ENCODE measurements at regions not wholly inside any gene's neighbourhood (a gene's known extent, or its start where the extent isn't known, plus 50 kb on each side); places are given as distances from the start of the nearest gene placed in this dataset.

DNA sequence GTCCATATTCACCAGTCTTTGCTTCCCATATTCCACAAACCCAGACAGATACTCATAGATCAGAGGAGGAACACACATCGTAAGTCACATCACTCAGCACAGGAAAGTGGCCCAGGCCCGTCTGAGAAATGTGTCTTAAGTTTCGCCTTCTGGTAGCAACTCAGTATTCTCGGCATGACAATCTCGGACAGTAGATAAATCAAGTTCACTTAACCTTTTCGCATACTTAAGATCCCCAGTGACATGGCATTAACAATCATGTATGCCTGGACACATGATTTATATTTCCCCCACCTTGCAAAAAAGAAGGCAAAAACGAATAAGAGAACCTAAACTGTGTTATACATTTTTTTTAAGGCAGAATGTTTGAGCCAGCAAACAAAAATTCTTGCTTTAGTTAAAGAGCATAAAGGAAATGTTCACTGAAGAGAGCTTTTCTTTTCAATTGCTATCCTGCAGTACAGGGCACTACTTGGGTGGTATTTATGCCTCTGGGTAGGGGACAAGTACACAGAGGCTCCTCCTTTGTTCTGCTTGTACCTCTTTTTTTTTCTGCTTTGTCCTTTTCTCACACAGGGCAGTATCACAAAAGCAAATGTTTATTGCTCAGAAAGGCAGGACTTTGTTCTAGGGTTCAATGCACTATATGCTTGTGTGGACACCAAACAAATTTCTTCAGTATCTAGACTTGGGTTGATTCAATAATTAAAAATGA, 360.6 kb downstream of the TDRD3 start:
- no peak for FAIRE-seq

DNA sequence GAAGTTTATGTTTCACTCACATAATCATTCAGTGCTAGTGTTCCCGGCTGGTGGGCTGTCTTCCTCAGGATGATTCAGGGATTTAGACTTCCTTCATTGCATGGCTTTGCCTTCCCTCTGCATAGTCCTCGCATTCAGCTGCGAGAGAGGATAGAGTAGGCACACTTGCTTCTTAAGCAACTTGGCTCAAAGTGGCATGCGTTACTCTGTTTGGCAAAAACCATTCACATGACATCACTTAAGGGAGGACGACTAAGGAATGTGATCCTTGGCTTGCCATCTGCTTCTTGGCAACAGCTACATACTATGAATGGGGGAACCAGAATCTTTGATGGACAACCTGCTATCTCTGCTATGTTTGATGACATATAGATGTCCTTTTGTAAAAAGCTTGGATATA, 359.3 kb downstream of the TDRD3 start:
- FAIRE-seq: no peak

DNA sequence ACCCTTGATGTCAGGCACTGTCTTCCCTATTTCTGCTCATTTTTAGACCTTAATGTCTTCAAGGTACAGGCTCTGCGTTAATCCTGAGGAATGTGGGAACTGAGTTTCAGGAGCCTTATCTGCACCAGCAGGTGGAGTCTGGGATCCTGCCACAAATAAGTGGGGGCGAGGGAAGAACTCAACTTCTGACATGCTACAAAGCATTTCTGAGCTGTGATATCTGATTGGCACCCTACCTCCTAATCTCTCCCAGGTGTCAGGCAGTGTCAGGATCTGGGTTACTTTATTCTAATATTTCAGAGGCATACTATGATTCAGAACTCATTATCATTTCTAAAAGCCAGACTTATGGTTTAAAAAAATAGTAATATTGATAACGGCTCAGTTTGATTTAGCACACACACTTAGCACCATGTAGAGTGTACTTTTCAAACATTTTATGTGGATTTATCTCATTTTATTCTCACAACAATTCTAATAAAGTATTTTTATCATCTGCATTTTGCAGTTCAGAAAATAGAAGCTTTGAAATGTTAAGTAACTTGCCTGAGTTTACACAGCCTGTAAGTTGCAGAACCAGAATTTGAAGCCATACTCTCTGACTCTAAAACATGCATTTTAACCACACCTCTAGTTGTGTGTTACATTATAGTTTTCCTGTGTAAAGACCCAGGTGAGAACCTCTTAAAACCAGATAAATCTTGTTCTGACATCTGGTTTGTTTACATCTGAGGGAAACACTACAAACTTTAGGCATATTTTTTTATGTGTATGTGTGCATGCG, 358.6 kb downstream of the TDRD3 start:
- no peak for FAIRE-seq

DNA sequence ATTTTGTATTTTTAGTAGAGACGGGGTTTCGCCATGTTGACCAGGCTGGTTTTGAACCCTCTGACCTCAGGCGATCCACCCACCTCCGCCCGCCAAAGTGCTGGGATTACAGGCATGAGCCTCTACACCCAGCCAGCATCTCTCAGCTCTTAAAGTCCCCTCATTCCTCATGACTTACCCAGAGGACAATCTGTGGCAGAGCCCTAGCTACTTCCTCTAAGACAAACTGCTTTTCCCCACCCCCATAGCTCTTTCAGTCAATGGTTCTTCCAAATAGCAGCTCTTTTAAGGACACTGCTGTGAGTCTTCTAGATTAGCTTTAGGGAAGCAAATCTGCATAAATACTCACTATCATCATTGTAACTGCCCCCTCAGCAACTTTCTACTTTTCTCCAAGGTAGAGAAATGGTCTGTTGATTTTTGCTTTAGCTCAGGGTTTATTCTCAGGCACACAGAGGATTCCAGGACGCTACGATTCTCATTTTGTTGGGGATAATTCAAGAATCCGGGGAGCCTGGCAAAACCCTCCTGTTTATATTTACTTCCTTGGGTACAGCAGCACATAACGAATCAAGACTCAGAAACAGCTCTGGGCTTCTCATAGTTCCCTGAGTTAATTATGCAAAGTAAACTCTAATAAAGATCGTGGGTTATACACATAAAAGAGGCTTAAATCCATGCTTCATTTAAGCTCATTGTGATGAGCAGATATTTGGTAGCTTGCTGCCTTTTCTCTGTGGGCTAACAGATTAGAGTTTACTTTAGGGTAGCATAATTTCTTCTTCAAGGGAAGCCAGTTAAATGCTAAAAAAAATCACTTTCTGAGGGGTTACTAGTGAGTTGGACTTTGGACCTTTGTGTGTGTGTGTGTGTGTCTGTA, 357.4 kb downstream of the TDRD3 start:
- no peak for FAIRE-seq

DNA sequence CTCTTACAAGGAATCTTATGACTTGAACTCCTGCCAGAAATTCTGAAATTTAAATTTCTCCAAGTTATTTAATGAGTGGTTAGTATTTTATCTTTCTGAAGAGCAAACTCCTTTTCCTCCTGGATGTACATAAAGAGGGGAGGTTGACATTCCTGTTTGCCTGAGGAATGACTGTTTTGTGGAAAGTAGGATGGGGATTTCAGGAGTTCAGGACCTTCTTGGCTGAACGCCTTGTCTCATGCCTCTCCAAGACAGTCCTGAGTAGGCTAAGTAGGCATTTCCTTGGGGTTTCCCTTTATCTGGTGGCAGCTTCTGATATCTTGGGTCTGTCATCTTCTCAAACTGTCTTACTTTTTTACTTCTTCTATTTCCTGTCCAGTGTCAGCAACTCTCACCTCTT, 356.6 kb downstream of the TDRD3 start:
- FAIRE-seq: no peak

DNA sequence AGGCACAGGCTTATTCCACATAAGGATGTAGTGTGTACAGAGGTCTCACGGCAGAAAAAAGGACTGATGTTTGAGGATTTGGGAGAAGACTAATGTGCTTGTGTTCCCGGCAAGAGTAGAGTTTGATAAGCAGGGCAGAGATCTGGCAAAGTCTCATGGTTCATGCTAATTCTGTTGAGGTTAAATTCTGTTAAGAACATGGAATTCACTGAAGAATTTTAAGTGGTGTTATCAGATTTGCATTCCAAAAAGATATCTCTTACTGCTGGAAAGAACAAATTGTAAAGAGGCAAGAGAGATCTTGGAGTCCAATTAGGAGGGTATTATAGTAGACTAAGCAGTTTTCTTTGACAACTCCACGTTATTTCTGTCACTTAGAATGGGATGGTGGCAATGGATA, 348.3 kb downstream of the TDRD3 start:
- FAIRE-seq: no peak

DNA sequence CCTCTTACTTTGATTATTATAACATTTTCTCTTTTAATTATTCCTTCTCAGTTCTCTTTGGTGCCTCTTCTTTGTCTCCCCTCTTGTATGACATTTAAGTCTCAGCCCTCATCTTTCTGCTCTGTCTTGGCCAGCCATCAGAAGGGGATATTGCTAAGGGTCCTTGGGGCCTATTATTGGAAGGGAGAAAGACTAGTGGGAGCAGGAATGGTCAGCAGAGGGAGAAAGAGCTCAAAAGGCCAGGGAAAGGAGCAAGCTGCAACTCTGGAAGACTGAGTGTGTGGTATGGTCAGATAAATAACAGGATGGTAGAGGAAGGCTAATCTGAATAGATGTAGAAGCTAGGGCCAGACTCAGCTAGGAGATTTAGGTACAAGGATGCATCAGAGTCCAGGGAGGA, 336.9 kb downstream of the TDRD3 start:
- FAIRE-seq: no peak

DNA sequence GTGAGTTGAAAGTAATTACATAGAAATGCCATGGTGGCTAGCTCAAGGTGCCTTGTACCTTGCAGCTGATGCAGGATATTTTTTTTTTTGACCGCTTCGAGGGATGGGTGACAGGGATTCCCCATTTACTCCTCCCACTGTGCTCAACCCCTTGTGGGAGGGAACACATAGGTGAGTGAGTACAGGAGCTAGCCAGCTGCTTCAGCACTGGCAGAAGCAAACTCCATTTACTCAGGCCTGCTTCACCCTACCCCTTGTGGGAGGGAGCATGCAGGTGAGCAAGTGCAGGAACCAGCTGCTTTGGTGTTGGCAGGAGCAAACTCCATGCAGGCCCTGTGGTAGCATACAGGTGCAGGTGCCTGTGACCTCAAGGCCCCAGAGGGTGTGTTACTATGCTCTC, 330.1 kb downstream of the TDRD3 start:
- no peak for FAIRE-seq

DNA sequence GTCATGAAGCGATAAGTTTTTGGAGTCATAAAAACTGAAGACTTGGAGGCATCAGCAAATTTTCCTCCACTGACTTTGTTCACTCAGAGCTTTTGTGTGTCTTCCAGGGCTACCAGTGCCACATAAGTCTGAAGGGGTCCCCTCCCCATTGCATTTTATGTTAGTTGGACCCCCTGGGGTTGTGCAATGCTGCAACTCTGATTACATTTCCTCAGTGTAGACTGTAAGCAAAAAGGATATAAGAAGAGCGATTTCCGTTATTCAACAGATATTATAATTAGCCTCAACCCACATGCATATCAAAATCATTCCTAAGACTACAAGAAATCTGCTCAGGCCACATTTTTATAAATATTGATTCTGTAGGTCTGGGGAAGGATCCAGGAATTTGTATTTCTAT, 324.0 kb downstream of the TDRD3 start:
- no peak for FAIRE-seq

DNA sequence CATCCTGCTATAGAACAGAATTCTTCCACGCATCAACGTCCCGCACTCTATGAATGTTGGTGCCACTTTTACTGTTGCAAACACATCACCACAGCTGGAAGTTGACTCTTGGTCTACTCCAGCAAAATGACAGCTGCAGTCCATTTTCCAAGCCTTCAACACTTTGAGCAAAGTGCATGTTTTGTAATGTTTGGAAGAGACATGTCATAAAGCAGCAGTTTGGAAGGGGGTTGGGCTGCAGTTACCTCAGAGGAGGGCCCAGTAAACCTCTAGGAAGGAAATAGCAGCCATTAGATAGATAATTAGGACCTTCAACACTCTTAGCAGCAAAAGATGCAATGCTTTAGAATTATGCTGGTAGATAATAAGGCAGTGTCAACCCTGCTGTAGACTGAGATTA, 323.6 kb downstream of the TDRD3 start:
- no peak for FAIRE-seq

DNA sequence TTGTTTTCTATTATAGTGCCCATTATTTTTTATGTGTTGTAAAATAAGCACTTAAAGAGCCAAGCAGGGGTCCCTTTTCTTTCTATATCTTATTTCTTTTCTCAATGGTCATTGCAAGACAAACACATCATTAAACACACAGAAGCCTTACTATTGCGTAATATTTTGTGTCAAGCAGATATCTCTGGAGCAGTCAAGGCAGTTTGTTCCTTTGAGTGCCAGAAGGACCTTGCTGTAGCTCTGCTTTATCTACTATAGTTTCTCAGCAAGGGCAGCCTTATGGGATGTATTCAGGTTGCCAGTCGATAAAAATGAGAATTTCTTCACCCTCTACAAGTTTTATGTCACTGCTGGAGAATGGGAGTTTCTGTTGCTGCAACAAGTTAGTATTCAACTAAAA, 319.3 kb downstream of the TDRD3 start:
- no peak for FAIRE-seq

DNA sequence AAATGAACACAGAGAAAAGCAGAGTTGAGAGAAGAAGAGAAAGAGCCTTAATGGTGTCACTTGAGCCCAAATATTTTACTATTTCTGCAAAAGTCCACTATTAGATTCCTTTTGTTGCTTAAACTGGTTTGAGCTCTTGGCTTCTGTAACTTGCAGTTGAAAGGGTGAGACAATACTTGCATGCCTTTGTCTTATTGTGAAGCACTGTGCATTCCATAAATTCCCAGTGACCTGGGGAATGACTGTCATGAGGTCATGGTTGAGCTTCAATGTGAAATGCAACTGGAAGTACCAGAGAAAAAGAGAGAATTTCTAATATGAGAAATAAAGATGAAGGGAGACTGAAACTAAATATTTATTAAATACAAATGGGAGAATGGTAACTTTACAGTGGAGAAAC, 310.9 kb downstream of the TDRD3 start:
- no peak for FAIRE-seq

DNA sequence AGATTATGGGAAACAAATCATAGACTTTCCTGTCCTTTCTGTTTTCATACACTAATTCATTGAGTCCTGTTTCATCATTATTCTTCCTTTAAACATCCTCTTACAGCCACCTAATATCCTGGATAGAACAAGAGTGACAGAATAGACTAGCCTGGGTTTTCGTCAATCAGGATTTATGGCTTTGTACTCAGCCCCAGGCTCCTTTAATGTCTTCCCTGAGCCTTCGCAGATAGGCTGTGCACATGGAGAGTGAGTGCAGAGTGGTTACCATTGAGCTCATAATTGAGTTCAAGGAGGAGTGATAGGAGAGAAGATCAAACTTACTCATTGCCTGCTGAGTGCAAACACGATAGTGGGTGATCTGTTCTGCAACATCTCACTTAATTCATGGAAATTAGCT, 304.9 kb downstream of the TDRD3 start:
- no peak for FAIRE-seq

DNA sequence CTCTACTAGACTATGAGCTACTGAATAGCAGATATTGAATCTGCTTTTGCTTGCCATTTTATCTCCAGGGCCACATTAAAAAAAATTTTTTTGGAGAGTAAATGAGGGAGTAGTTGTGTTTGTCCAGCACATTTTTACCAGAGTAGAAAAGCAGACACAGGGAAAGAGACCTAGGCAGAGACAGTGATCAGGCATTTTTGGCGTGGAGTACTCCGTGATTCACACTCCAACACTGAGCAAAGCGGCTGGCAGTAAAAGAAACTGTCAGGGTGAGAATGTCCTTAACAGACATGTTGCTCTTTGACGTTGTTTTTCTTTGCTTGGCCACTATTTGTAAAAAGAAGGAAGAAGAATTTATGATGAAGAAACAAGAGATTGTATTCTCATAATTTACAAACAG, 304.0 kb downstream of the TDRD3 start:
- FAIRE-seq: no peak

DNA sequence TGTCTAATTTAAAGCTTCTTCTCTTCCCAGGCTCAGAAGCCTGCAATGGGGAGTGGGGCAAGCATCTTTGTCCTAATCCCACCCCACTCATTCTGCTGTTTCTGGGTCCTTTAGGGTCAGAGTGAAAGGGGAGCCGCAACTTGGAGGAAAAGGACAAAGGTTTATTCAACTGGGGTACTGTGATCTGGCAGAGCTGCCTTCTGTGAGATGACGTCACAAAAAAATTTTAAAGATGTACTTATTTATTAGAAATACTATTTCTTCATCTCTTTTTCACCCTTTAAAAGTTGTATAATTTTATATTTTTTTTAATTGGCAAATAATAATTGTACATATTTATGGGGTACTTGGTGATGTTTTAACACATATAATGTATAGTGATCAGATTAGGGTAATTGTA, 302.6 kb downstream of the TDRD3 start:
- FAIRE-seq: no peak

DNA sequence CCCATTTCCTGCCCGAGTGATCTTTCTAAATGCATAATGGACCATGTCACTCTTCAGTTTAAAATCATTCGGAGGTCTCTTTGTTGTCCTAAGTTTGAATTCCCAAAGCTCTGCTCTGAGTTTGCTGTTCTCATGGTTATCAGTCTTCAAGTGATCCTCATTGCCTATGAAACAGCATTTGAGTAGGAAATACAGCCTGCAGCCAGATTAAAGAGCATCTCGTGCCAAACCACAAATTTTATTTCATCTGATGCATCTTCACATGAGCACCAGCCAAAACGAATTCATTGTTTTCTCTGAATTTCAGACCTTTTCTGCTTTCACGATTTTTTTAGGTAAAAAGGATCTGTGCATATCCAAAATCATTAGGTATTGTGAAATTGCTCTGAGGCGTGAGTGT, 299.6 kb downstream of the TDRD3 start:
- no peak for FAIRE-seq

DNA sequence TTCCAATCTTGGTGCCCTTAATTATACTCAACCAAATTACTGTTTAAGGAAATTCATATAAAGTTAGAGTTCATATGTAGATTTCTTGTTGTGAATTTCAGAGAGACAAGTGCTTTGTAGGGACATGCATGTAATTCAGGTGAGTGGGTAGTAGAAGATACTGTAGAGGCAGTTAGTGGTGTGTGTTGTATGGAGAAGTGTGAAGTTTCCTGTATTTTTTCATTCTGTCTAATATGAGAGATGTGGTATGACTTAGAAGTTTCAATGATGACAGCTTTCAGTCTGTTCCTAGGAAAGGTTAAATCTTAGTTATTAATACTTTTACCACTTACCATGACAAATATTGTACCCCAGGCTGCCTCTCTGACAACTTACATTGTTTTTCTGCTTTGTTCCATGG, 294.2 kb downstream of the TDRD3 start:
- no peak for FAIRE-seq

DNA sequence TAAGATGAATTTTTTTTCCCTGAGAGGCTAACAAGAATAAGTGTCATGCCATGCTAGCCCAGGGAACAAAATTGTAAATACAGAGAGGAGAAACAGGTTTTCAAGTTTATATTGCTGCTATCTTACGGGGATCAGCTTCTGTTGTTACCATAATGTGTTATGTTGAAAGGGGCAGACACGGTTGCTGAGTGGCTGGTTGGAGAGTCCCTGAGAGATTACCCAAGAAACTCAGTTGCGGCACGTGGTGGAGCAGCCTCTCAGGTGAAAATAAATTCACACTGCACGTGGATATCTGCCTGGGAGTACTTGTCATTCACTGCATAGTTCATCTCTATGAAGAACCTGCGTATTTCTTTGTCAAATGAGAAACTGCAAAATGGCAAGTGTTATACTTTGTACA, 293.6 kb downstream of the TDRD3 start:
- no peak for FAIRE-seq

DNA sequence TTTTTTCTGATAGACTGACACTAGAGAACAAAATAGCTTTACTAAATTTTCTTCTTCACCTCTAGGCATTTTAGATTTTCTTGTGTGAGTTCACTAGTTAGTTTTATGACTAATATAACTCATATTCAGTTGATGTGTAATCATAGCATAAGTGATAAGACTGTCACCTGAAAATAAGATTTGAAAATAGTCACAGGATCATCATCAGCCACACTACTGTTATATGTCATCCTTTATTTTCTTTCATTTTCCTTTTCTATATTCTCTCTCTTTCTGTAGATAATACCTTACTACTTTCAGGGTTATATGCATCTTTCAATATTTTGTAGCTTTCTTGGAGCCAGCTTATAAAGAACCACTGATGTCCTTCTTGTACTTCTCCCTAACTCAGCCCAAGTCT, 292.6 kb downstream of the TDRD3 start:
- no peak for FAIRE-seq

DNA sequence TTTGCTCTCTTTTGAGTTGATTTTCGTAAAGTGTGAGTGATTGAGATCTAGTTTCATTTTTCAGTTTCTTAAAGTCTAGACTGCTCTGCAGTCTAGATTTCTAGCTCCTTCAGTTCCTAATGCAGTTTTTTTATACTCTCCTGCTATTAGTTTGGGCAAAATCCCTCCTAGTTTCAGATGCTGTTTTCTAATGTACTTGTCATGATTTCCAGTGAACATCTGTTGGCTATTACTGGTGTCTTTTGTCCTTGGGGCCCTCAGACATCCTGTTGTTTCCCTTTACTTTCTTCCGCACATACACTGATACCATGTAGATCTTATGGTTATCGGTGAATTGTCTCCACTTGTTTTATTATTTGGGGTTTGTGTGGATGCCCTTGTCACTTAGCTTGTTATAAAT, 292.1 kb downstream of the TDRD3 start:
- no peak for FAIRE-seq

DNA sequence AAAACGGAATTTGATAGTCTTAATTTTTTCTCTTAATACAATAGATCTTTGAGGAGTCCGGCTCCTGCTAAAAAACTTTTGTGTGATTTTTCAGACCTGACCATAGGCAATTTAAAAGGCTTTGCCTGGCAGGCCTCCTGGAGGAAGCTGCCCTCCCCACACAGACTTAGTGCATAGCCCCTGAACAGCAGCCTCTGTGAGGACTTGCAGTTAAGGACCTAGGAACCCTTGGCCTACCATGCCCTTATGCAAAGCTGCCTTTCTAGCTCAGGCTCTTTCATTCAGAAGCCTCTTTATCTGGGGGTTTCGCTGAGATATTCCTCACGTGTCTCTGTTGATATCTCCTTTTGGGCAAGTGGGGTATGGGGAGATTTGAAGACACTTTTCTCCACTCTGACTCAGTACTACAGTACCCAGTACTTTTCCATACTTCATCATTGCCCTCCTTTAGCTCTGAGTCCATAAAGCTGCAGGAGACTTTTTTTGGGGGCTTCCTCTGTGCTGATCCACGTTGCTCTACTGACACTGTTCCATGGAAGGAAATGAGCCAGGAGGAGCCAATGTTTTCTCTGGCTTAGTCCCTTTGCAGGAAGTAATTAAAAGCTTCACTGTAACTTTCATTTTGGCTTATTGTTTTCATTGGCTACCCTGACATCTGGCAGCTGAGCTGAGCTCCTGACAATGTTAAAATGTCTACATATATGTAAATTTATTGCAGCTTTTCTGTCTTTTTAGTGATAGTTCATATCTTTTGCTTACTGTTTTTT, 283.1 kb downstream of the TDRD3 start:
- FAIRE-seq: no peak

DNA sequence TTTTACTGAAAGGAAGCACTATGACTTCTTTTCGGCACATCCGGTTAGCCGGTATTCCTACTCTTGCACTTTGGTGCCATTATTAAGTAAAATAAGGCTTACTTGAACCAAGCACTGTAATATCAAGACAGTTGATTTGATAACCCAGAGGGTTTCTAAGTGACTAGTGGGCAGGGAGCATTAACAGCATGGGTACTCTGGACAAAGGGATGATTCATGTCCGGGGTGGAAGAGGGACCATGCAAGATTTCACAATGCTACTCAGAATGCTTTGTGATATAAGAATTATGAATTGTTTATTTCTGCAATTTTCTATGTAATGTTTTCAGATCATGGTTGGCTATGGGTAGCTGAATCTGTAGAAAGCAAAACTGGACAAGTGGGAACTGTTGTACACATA, 282.1 kb downstream of the TDRD3 start:
- no peak for FAIRE-seq

DNA sequence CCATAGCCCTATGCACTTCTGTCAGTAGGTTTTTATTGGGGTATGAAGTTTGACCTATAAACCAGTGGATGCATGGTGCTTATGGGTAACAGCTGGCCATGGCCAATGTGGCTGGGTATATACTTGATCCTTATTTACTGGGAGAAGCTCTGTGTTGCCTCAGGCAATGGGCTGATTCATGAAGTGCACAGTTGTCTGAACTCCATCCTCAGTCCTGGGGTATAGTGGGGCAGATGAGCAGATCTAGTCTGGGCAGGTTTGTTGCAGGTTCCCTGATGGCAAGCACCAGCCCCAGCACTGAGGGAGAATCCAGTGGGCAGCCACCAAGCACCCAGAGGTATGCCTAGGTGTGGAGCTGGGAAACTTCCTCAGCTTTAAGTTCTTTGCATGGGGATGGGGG, 274.4 kb downstream of the TDRD3 start:
- no peak for FAIRE-seq
